MM.1S (cell line): ENCODE measurements at regions not wholly inside any gene's neighbourhood (a gene's known extent, or its start where the extent isn't known, plus 50 kb on each side); places are given as distances from the start of the nearest gene placed in this dataset.

ENCODE experiments used
- EZH2 ChIP-seq: fragments of 300-600 bp; sonication (generic); optimal IDR thresholded peaks from 2 replicates; pipeline ENCODE3; 2017; ENCODE audit warnings: low read depth, mild to moderate bottlenecking, antibody characterized with exemption, low read length, mixed read lengths
- EZH2phosphoT487 ChIP-seq: fragments of 300-600 bp; sonication (generic); IDR thresholded peaks from 2 replicates; pipeline ENCODE4 v1.6.1; 2018; ENCODE audit warnings: antibody characterized with exemption, low read length
- TF ChIP-seq, protein P1 (sequence below): fragments of 300-600 bp; sonication (generic); IDR thresholded peaks from 2 replicates; pipeline ENCODE4 v1.5.1; 2016; ENCODE audit warnings: antibody characterized with exemption, low read length, mixed read lengths

DNA sequence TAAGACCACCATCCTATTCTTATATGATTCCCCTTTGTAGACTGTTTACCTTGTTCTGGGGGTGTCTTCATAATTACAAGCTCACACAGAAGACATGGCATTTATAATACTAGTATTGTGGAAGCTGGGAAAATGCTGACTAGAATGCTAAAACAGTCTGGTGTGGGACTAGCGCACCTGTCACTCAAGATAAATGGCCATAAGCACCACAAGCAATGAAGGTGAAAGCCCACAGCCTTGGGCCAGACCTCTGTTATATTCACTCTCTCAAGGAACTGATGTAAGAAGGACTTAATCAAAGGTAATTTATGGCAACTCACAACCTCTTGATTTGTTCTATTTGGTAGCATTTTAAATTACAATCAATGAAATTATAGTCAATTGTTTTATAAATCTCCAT lies 721.5 kb downstream of the SEMA5A start:
- TF ChIP-seq, protein P1, sequence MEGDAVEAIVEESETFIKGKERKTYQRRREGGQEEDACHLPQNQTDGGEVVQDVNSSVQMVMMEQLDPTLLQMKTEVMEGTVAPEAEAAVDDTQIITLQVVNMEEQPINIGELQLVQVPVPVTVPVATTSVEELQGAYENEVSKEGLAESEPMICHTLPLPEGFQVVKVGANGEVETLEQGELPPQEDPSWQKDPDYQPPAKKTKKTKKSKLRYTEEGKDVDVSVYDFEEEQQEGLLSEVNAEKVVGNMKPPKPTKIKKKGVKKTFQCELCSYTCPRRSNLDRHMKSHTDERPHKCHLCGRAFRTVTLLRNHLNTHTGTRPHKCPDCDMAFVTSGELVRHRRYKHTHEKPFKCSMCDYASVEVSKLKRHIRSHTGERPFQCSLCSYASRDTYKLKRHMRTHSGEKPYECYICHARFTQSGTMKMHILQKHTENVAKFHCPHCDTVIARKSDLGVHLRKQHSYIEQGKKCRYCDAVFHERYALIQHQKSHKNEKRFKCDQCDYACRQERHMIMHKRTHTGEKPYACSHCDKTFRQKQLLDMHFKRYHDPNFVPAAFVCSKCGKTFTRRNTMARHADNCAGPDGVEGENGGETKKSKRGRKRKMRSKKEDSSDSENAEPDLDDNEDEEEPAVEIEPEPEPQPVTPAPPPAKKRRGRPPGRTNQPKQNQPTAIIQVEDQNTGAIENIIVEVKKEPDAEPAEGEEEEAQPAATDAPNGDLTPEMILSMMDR, result no peak
- TF ChIP-seq EZH2phosphoT487, result no peak
- TF ChIP-seq EZH2, result no peak
